Fibroblast of pulmonary artery (primary cell): ENCODE measurements at regions not wholly inside any gene's neighbourhood (a gene's known extent, or its start where the extent isn't known, plus 50 kb on each side); places are given as distances from the start of the nearest gene placed in this dataset.

Experiments
- DNase-seq: peaks from one replicate; pipeline ENCODE4 v3.0.0-alpha.2; 2010; ENCODE audit warnings: low read depth
- H3K4me3 ChIP-seq: replicated peaks from 2 replicates; pipeline ENCODE4 v1.5.1; 2011; ENCODE audit warnings: low read depth, mild to moderate bottlenecking, control low read depth, low read length, moderate library complexity
- TF ChIP-seq, protein P1 (sequence below): IDR thresholded peaks from 2 replicates; pipeline ENCODE4 v1.5.1; 2011; ENCODE audit warnings: mild to moderate bottlenecking, control low read depth, low read length, inconsistent platforms; ENCODE audit errors: missing control alignments

DNA sequence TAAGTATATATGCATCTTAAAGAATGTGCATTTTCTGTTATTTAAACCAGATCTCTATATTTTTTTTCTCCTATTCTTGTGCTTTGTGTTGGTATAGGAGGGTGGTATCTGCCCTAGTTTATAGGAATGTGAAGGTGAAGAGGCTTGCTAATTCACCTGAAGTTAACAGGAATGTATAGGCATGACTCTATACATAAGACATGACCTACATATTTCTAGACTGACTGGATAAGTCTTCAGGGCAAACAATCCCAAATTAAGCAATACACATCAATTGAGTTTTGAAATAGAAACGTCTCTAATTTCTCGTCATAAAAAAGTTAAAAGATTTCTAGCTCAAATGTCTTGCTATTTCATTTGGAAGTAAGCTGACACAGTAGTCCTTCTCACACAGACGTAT, 410.0 kb downstream of the DIPK2A start:
- no peak for DNase-seq
- TF ChIP-seq, protein P1, sequence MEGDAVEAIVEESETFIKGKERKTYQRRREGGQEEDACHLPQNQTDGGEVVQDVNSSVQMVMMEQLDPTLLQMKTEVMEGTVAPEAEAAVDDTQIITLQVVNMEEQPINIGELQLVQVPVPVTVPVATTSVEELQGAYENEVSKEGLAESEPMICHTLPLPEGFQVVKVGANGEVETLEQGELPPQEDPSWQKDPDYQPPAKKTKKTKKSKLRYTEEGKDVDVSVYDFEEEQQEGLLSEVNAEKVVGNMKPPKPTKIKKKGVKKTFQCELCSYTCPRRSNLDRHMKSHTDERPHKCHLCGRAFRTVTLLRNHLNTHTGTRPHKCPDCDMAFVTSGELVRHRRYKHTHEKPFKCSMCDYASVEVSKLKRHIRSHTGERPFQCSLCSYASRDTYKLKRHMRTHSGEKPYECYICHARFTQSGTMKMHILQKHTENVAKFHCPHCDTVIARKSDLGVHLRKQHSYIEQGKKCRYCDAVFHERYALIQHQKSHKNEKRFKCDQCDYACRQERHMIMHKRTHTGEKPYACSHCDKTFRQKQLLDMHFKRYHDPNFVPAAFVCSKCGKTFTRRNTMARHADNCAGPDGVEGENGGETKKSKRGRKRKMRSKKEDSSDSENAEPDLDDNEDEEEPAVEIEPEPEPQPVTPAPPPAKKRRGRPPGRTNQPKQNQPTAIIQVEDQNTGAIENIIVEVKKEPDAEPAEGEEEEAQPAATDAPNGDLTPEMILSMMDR: no peak
- no peak overlapping the region for H3K4me3 ChIP-seq

DNA sequence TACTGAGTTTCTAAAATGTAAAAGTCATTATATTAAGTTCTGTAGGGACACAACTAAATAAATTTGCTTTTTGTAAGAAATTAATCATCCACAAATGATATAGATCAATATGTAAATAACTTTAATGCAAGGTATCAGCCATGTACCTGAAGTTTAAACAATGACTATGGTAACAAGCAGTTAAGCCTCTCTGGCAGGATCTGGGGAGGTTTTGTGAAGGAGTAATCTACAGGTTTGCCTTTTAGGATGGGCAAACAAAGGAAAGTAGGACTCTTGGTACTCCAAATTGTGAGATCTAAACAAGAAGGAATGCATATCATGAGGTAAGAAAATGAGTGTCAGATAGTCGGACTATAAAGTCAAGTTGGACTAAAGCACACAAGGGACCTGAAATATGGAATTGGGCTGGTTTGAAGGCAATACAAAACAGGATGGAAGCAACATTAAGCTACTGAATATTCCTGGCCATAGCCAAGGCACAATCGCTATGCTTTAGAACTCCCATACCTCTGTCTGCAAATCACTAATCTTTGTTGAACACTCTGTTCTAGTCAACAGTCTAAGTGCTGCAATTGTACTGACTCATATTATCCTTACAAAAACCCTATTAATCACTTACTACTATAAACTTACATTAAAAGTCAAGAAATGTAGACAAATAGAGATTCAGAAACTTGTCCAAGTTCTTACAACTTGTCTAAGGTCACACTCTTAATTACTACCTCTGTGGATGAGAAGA, 412.8 kb downstream of the DIPK2A start:
- DNase-seq: peak; percentile 10
- TF ChIP-seq, protein P1: no peak
- no peak overlapping the region for H3K4me3 ChIP-seq

DNA sequence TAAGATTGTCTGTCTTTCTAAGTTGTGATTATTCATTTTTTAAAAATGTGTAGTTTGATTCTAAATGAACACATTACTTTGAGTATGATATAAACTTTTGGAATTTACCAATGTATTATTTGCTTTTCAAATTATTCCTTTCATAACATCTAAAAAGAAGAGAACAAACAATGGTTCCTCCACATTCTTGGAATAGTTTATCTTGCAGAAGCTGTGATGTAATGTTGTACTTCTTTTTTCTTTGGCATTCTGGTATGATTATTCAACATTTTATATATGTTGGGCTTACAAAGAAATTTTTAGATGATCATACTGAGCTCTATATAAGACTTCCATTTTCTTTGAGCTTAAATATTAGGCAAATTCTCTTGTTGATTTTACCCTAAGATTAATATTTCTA, 419.2 kb downstream of the DIPK2A start:
- peak; percentile 51 for DNase-seq
- TF ChIP-seq, protein P1: no peak
- H3K4me3 ChIP-seq: no peak overlapping the region

DNA sequence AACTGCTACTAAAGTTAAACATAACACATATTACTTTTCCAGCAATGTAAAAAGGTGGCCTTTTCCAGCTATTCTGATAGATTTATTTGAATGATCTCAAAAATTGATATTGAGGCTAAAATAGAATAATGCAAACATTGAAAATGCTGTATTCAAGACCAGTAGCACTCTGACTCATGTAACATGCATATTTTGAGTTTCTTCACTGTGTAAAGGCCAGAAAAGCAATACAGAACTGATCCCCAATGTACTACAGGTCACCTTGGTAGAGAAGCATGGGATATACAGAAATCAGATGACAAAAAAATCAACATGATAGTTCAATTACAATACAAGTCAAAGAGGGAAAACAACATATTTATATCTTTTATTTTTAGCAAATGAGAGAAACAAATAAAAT, 419.6 kb downstream of the DIPK2A start:
- H3K4me3 ChIP-seq: no peak overlapping the region
- TF ChIP-seq, protein P1: no peak
- no peak for DNase-seq

DNA sequence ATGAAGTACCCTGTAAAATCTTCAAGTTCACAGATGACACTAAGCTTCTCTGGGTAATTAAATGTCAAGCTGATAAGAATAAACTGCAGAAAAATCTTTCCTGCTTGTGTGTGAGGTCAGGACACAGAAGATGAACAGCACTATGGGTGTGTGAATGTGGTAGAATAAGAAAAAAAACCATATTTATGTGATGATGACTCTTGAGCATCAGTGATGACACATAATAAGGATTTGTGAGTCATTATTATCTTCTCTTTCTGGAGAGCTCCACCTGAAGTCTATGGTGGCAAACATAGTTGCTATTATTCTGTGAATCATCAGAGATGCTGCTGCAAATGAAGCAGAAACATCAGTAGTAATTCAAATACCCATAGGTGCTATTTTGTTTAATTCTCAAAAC, 422.4 kb downstream of the DIPK2A start:
- no peak for DNase-seq
- no peak overlapping the region for H3K4me3 ChIP-seq
- TF ChIP-seq, protein P1: no peak

DNA sequence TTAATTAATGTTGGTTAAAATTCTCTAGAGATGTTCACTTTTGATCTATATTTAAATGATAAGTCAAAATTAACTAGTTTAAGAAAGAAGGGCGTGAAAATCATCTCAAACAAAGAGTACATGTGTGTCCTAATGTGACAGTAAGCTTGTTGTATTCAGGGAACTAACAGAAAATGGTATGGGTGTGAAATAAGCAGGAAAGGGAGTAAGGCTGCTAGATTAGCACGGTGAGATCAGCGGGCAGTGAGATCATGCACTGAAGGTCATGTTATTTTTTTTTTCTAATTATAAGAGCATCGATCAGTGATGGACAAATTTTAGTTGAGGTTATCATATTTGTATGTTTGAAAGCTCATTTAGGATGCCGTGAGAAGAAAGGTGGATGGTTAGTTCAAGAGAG, 430.8 kb downstream of the DIPK2A start:
- no peak overlapping the region for H3K4me3 ChIP-seq
- TF ChIP-seq, protein P1: no peak

DNA sequence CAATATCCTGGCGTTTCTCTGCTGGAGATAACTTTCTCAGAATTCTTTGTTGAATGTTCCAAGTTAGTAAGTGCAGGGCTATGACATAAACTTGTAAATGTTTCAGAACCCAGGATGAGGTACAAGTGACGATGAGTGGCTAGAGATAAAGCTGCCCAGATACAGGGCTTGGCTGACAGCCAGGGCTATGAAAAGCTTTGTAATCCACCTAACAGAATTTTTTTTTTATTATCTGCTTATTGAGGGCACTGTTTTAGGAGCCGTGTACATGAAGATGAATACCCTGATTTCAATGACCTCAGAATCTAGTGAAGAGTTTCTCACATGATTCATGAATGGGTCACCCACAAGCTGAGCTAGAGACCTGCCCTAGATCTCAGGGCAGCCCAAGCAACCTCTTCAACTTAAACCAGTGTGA, 431.4 kb downstream of the DIPK2A start:
- TF ChIP-seq, protein P1: no peak
- no peak overlapping the region for H3K4me3 ChIP-seq
- peak; percentile 56 for DNase-seq

More for the DNA sequence above, 430.8 kb downstream of the DIPK2A start:
- no peak for DNase-seq
